DND-41 (cell line): ENCODE measurements at regions not wholly inside any gene's neighbourhood (a gene's known extent, or its start where the extent isn't known, plus 50 kb on each side); places are given as distances from the start of the nearest gene placed in this dataset.

Experiments used
- CTCF ChIP-seq: IDR thresholded peaks from 2 replicates; pipeline ENCODE4 v1.5.1; 2012; ENCODE audit warnings: borderline replicate concordance, low read length, moderate library complexity, mild to moderate bottlenecking; ENCODE audit not compliant: poor library complexity, severe bottlenecking; ENCODE audit errors: extremely low read depth
- EZH2 ChIP-seq: IDR thresholded peaks from 3 replicates; pipeline ENCODE4 v1.6.1; 2012; ENCODE audit warnings: borderline replicate concordance, low read depth, mild to moderate bottlenecking, moderate library complexity, low read length, inconsistent platforms; ENCODE audit not compliant: severe bottlenecking

GRCh38 chr16:54505549-54506213 lies 219.1 kb upstream of the IRX3 start:
- no peak for TF ChIP-seq CTCF
- TF ChIP-seq EZH2: no peak
